Erythroblast (primary cell): ENCODE measurements at regions not wholly inside any gene's neighbourhood (a gene's known extent, or its start where the extent isn't known, plus 50 kb on each side); places are given as distances from the start of the nearest gene placed in this dataset.

Source experiments
- DNase-seq, 2 experiments: peaks; one replicate each; lab custom pipeline; 2025; lab: John Stamatoyannopoulos, UW
- GATA1 ChIP-seq: IDR thresholded peaks from 2 replicates; pipeline ENCODE4 v1.6.1; 2011; ENCODE audit warnings: low read depth, mild to moderate bottlenecking, control low read depth, low read length, moderate library complexity
- POLR2A ChIP-seq: IDR thresholded peaks from 2 replicates; pipeline ENCODE4 v1.6.1; 2011; ENCODE audit warnings: mild to moderate bottlenecking, low read length

DNA sequence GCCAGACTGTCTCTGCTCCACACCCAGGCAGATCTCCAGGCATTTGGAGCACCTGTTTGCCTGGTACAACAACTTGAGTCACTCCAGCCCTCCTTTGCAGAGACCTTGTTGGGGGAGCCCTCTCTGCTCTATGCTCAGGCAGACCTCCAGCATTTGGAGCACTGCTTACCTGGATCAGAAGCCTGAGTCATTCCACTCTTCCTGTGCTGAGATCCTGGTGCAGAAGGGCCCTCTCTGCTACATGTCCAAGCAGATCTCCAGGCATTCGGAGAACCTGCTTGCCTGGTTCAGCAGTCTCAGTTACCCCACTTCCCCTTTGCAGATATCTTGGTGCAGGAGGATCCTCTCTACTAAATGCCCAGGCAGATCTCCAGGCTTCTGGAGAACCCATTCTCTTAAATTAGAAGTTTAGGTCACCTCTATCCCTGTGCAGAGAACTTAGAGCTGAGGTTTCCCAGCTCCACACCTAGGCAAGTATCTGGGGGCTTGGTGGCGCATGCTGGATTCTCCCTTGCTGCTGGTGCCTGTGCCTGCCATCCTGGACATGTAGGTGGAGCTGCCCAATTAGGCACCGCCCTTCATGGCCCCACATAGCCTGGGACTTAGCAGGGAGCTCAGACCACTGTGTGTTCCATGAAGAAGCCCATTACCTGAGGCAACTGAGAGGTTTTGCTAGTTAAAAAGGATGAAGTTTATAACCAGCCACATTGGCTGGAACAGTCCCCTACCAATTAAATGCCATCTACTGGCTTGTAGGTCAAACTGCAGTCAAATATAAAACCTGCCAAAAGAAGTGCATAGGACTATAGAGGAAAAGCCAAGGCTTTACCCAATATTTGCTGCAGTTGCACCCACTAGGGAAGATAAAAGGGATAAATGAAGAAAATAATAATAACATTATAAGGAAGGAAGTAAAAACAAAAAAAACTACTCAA lies 97.6 kb upstream of the SLITRK6 start:
- TF ChIP-seq POLR2A: no peak
- no peak for TF ChIP-seq GATA1
- DNase-seq: no peak

DNA sequence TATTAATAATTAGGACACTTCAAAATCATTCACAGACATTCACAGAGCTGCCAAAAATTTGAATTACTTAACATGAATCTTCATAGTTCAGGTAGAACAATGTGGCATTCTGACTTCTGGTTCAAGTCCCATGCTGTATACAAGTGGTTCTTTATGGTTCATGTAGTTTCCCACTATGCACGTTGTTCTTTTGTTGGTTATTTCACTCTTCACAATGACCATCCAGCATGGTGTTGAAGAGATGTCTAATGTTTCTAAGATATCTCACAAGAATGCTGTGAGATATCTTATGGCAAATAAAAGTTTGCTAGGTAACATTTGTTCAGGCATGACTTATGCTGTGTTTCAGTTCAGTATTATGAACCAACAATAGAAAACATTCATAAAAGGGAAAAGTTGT lies 88.2 kb upstream of the SLITRK6 start:
- TF ChIP-seq GATA1: no peak
- no peak for TF ChIP-seq POLR2A
- DNase-seq: no peak

DNA sequence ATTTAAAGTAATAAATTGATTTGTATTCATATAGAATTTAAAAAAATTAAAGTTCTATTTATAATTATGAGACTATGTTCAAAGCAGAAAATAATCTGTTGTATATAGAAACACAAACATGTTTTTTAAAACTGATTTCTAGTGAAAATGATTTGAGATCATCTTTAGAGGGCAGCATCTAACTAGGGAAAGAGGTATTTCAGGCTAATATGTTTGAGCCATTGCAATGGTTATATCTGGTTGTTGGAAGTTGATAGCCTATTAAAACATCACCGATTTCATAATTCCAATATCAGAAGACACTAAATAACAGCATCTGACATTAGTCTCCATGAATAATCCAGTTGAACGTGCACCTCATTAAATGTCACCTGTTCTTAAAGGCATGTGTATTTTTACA lies 79.8 kb upstream of the SLITRK6 start:
- TF ChIP-seq GATA1 (no peak), POLR2A (no peak)
- DNase-seq: no peak

DNA sequence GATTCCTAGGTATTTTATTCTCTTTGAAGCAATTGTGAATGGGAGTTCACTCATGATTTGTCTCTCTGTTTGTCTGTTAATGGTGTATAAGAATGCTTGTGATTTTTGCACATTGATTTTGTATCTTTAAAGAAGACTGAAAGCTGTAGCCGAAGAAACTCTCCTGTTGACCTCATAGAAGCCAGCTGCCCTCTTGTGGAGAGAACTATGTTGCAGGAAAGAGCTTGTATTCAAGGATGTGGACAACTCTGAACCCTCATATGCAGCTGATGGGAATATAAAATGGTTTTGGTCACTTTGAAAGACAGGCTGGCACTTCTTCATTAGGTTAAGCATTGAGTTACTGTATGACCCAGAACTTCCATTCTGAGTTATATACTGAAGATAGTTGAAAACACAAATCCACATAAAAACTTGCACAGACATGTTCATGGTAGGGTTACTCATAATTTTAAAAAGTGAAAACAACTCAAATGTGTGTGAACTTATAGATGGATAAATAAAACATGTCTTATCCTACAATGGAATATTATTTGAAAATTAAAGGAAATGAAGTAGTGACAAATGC lies 65.8 kb upstream of the SLITRK6 start:
- peak; percentile 3 for DNase-seq
- TF ChIP-seq POLR2A (no peak), GATA1 (no peak)

DNA sequence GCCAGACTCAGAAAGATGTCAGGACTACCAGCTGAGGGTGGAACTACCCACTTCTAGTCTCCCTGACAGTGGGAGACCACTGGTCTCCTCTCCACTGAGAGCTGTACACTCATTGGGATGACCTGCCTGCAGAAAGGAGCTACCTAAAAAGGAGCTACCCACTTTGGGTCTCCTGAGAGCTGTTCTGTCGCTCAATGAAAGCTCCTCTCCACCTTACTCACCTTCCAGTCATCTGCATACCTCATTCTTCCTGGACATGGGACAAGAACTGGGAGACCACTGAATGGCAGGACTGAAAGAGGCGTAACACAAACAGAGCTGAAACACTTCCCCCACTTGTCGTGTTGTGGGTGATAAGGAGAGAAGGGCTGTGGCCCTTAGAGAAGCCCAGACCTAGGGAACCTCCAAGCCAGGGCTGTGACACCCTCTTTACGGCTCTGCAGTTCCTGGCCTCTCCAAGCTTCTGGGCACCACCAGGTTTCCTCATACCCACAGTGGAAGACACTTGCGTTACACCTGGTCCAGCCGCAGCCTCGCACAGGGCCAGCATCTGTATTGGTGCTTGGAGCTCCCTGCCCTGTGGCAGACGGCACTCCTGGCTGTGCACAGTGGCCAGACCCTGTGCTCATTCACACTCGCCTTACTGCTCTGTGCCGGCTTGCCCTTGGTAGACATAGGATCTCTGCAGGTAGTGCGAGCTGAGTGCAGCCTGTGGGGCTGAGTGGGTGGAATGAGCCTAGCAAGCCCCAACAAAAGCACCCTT lies 54.9 kb upstream of the SLITRK6 start:
- DNase-seq: no peak
- TF ChIP-seq POLR2A (no peak), GATA1 (no peak)

DNA sequence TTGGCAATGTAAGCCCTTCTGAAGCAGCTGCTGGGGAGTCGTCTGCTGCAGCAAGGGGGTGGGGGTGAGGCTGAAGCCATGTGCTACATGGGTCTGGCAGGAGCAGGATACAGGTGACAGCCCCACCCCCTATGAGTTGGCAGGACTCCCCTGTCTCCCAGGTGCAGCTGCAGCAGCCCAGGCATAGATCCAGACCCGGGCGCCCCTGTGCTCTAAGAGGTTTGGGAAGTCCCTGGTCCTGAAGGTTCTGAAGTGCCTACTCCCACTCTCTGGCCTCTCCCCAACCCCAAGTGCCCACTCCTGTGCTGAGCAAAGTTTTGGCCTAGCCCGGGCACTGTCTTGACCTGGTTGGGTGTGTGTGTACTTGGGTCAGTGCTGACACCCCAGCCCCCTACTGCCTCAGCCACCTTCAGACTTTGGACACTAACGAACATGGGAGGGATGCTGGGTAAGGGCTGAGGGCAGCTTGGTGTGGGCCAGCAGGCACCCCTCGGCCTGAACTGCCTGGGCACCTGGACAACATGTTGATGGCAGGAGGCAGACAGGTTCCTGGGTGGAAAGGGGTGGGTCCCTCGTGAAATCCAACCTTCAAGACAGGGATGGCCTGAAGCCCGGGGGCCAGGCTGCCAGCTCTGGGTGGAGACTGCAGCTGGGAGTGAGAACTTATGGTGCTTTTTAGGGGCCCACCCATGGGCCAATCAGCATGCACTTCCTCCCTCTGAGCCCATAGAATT lies 54.1 kb upstream of the SLITRK6 start:
- TF ChIP-seq POLR2A: no peak
- TF ChIP-seq GATA1: no peak
- DNase-seq: no peak
